ENCODE measurements at regions not wholly inside any gene's neighbourhood (a gene's known extent, or its start where the extent isn't known, plus 50 kb on each side); places are given as distances from the start of the nearest gene placed in this dataset.

GRCh38 chr7:68505721-68506120 lies 1092.6 kb upstream of the AUTS2 start:
- Histone ChIP-seq H3K36me3 (no peaks in the 10 kb centered on the region), H3K4me3 (ENCODE audit: low read depth, low read length) (no peak overlapping the region), H3K27ac (no peak overlapping the region), H3K27me3 (ENCODE audit: insufficient read depth, low read depth, severe bottlenecking) (no peaks in the 10 kb centered on the region), H3K9me3 (ENCODE audit: severe bottlenecking) (peaks cover 6% of the 10 kb centered on the region)
- no peak for TF ChIP-seq CTCF (IDR thresholded peaks at IDR 0.05; ENCODE audit: low read depth, low read length)
- DNase-seq, result no peak

- TF ChIP-seq CTCF (IDR thresholded peaks at IDR 0.05; ENCODE audit: low read depth, low read length), result no peak
- H3K9me3 ChIP-seq (ENCODE audit: severe bottlenecking), result peaks cover 6% of the 10 kb centered on the region
- DNase-seq, result no peak
- H3K27me3 ChIP-seq (ENCODE audit: insufficient read depth, low read depth, severe bottlenecking), result no peaks in the 10 kb centered on the region
- H3K4me3 ChIP-seq (ENCODE audit: low read depth, low read length), result no peak overlapping the region
- H3K36me3 ChIP-seq, result no peaks in the 10 kb centered on the region
- H3K27ac ChIP-seq, result no peak overlapping the region
Observed at GRCh38 chr7:68507668-68508067, 1090.6 kb upstream of the AUTS2 start.

GRCh38 chr7:68509054-68509453 lies 1089.2 kb upstream of the AUTS2 start:
- no peak for TF ChIP-seq CTCF (IDR thresholded peaks at IDR 0.05; ENCODE audit: low read depth, low read length)

GRCh38 chr7:68509603-68510002 lies 1088.7 kb upstream of the AUTS2 start:
- no peak for TF ChIP-seq CTCF (IDR thresholded peaks at IDR 0.05; ENCODE audit: low read depth, low read length)

More at GRCh38 chr7:68509054-68509453, 1089.2 kb upstream of the AUTS2 start:
- Histone ChIP-seq H3K36me3 (no peaks in the 10 kb centered on the region), H3K4me3 (ENCODE audit: low read depth, low read length) (no peak overlapping the region), H3K9me3 (ENCODE audit: severe bottlenecking) (peaks cover 6% of the 10 kb centered on the region), H3K27ac (no peak overlapping the region), H3K27me3 (ENCODE audit: insufficient read depth, low read depth, severe bottlenecking) (no peaks in the 10 kb centered on the region)
- no peak for DNase-seq

GRCh38 chr7:68511281-68511680 lies 1087.0 kb upstream of the AUTS2 start:
- Histone ChIP-seq H3K4me3 (ENCODE audit: low read depth, low read length) (peak overlapping the region; percentile 43), H3K36me3 (no peaks in the 10 kb centered on the region), H3K27ac (peak overlapping the region; percentile 84), H3K9me3 (ENCODE audit: severe bottlenecking) (peaks cover 6% of the 10 kb centered on the region), H3K27me3 (ENCODE audit: insufficient read depth, low read depth, severe bottlenecking) (no peaks in the 10 kb centered on the region)
- no peak for TF ChIP-seq CTCF (IDR thresholded peaks at IDR 0.05; ENCODE audit: low read depth, low read length)
- peak; percentile 92 for DNase-seq

More at GRCh38 chr7:68509603-68510002, 1088.7 kb upstream of the AUTS2 start:
- Histone ChIP-seq H3K27me3 (ENCODE audit: insufficient read depth, low read depth, severe bottlenecking) (no peaks in the 10 kb centered on the region), H3K36me3 (no peaks in the 10 kb centered on the region), H3K27ac (no peak overlapping the region), H3K4me3 (ENCODE audit: low read depth, low read length) (no peak overlapping the region), H3K9me3 (ENCODE audit: severe bottlenecking) (peaks cover 6% of the 10 kb centered on the region)
- DNase-seq, result no peak

GRCh38 chr7:68512466-68512865 lies 1085.8 kb upstream of the AUTS2 start:
- Histone ChIP-seq H3K27ac (no peak overlapping the region), H3K4me3 (ENCODE audit: low read depth, low read length) (no peak overlapping the region), H3K36me3 (no peaks in the 10 kb centered on the region), H3K9me3 (ENCODE audit: severe bottlenecking) (peaks cover 6% of the 10 kb centered on the region), H3K27me3 (ENCODE audit: insufficient read depth, low read depth, severe bottlenecking) (no peaks in the 10 kb centered on the region)
- DNase-seq, result no peak
- no peak for TF ChIP-seq CTCF (IDR thresholded peaks at IDR 0.05; ENCODE audit: low read depth, low read length)
